DND-41 (cell line): ENCODE measurements at regions not wholly inside any gene's neighbourhood (a gene's known extent, or its start where the extent isn't known, plus 50 kb on each side); places are given as distances from the start of the nearest gene placed in this dataset.

ENCODE experiments used
- ATAC-seq: fragments of 200-7000 bp; cut with Tn5 transposase; 3 replicates; pipeline ENCODE4 v1.9.1; 2021; ENCODE audit warnings: low read depth; ENCODE audit not compliant: insufficient read depth
- DNase-seq: peaks from one replicate; pipeline ENCODE4 v3.0.0-alpha.2; 2020
- H2AFZ ChIP-seq: 2 replicates; pipeline ENCODE4 v1.6.0; 2012; ENCODE audit warnings: low read depth, low read length
- H3K27ac ChIP-seq: 2 replicates; pipeline ENCODE4 v1.5.1; 2012; ENCODE audit warnings: low read length, inconsistent platforms
- H3K27me3 ChIP-seq: fragments of 200-600 bp; sonication (generic); 2 replicates; pipeline ENCODE4 v1.6.0; 2012; ENCODE audit warnings: low read length, mild to moderate bottlenecking, inconsistent platforms; ENCODE audit not compliant: insufficient read depth, poor library complexity
- H3K36me3 ChIP-seq: 2 replicates; pipeline ENCODE4 v1.5.1; 2012; ENCODE audit warnings: low read length, inconsistent platforms; ENCODE audit not compliant: insufficient read depth
- H3K4me1 ChIP-seq: 2 replicates; pipeline ENCODE4 v1.5.1; 2012; ENCODE audit warnings: mild to moderate bottlenecking, low read length; ENCODE audit not compliant: insufficient read depth
- H3K4me2 ChIP-seq: 2 replicates; pipeline ENCODE4 v1.6.0; 2012; ENCODE audit warnings: mild to moderate bottlenecking, moderate library complexity, low read length, inconsistent platforms; ENCODE audit not compliant: insufficient read depth
- H3K4me3 ChIP-seq, 2 experiments: fragments of 200-600 bp in 1 of 2; shearing (Covaris generic) in 1 of 2; 2 replicates each; pipeline ENCODE4 v1.5.1; 2012 to 2016; ENCODE audit warnings: inconsistent platforms in 2 of 2, low read length in 2 of 2, mild to moderate bottlenecking in 2 of 2, low read depth in 1 of 2, moderate library complexity in 1 of 2
- H3K79me2 ChIP-seq: 2 replicates; pipeline ENCODE4 v1.6.0; 2012; ENCODE audit warnings: low read length, inconsistent platforms; ENCODE audit not compliant: insufficient read depth
- H3K9ac ChIP-seq: 2 replicates; pipeline ENCODE4 v1.6.0; 2012; ENCODE audit warnings: low read depth, mild to moderate bottlenecking, inconsistent platforms, low read length, moderate library complexity
- H3K9me3 ChIP-seq: 2 replicates; pipeline ENCODE4 v1.5.1; 2012; ENCODE audit warnings: low read length, moderate library complexity, mild to moderate bottlenecking, inconsistent platforms; ENCODE audit not compliant: insufficient read depth, severe bottlenecking
- H4K20me1 ChIP-seq: 2 replicates; pipeline ENCODE4 v1.6.0; 2012; ENCODE audit warnings: low read length; ENCODE audit not compliant: insufficient read depth
- EZH2 ChIP-seq: IDR thresholded peaks from 3 replicates; pipeline ENCODE4 v1.6.1; 2012; ENCODE audit warnings: borderline replicate concordance, low read depth, mild to moderate bottlenecking, moderate library complexity, low read length, inconsistent platforms; ENCODE audit not compliant: severe bottlenecking
- TF ChIP-seq, protein P1 (sequence below): IDR thresholded peaks from 2 replicates; pipeline ENCODE4 v1.5.1; 2012; ENCODE audit warnings: borderline replicate concordance, low read length, moderate library complexity, mild to moderate bottlenecking; ENCODE audit not compliant: poor library complexity, severe bottlenecking; ENCODE audit errors: extremely low read depth

GRCh38 chr22:27686534-27686933 is 115.0 kb downstream of the MN1 start:
- Histone ChIP-seq H3K36me3 (no peaks in the 10 kb centered on the region), H3K9me3 (no peaks in the 10 kb centered on the region), H3K4me2 (no peak overlapping the region), H3K27ac (no peak overlapping the region), H2AFZ (no peak overlapping the region), H3K79me2 (no peaks in the 10 kb centered on the region), H3K27me3 (peaks cover under 1% of the 10 kb centered on the region), H3K4me1 (no peaks in the 10 kb centered on the region), H3K9ac (no peak overlapping the region), H4K20me1 (0 out of 2 replicates have a peak, but pooled peaks cover 2% of the 10 kb centered on the region), H3K4me3 (no peak overlapping the region)
- no peak for TF ChIP-seq EZH2
- TF ChIP-seq, protein P1, sequence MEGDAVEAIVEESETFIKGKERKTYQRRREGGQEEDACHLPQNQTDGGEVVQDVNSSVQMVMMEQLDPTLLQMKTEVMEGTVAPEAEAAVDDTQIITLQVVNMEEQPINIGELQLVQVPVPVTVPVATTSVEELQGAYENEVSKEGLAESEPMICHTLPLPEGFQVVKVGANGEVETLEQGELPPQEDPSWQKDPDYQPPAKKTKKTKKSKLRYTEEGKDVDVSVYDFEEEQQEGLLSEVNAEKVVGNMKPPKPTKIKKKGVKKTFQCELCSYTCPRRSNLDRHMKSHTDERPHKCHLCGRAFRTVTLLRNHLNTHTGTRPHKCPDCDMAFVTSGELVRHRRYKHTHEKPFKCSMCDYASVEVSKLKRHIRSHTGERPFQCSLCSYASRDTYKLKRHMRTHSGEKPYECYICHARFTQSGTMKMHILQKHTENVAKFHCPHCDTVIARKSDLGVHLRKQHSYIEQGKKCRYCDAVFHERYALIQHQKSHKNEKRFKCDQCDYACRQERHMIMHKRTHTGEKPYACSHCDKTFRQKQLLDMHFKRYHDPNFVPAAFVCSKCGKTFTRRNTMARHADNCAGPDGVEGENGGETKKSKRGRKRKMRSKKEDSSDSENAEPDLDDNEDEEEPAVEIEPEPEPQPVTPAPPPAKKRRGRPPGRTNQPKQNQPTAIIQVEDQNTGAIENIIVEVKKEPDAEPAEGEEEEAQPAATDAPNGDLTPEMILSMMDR: no peak
- no peak for ATAC-seq
- no peak for DNase-seq

DNA sequence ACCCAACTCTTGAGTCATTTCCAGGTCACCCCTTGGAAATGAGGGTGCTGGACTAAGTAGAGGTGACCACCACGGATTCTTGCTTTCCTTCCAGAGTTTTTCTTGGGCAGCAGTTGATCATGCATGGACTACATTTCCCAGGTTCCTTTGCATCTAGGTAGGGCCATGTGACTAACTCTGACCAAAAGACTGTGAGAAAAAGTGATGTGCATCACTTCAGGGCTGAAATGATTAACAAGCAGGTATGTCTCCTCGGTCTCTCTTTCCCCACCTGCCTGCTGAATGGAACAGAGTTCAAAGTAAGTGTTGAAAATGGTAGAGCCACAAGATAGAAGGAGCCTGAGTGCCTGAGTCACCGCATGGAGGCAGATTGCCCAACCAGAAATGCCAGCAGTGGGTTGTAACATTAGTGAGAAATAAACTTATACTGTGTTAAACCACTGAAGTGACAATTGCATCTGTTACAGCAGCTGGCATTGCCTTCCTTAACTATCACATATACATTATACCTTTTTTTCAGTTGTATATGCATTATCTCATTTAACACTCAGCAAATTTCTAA is 113.5 kb downstream of the MN1 start:
- no peak for ATAC-seq
- no peak for DNase-seq
- TF ChIP-seq, protein P1: no peak
- no peak for TF ChIP-seq EZH2

DNA sequence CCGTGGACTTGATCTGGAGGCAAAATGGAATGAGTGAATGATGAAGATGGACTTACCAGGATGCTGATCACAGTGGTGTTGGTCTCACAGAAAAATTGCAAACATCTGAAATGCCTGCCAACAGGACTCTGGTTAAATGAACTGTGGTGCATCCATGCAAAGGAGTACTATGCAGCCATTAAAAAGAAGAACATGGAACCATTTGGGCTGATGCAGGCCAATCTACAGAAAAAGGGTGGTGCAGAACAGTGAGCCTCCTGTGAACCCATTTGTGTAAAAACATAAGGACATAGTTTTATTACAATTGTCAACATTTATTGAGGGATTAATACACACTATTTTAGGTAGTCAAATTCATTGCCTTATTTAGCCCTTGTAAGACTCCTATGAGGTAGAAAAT is 111.9 kb downstream of the MN1 start:
- Histone ChIP-seq H3K9me3 (no peaks in the 10 kb centered on the region), H3K36me3 (no peaks in the 10 kb centered on the region), H3K4me2 (no peak overlapping the region), H3K4me1 (no peaks in the 10 kb centered on the region), H3K79me2 (no peaks in the 10 kb centered on the region), H3K27ac (no peak overlapping the region), H3K27me3 (peaks cover 7% of the 10 kb centered on the region), H3K9ac (no peak overlapping the region), H3K4me3 (no peak overlapping the region), H4K20me1 (no peaks in the 10 kb centered on the region), H2AFZ (no peak overlapping the region)
- TF ChIP-seq EZH2: no peak
- TF ChIP-seq, protein P1: no peak
- ATAC-seq (no peak), DNase-seq (no peak)

More for the DNA sequence above, 113.5 kb downstream of the MN1 start:
- H3K9ac ChIP-seq: no peak overlapping the region
- no peaks in the 10 kb centered on the region for H3K79me2 ChIP-seq
- H3K27me3 ChIP-seq: peaks cover 7% of the 10 kb centered on the region
- H3K4me3 ChIP-seq: no peak overlapping the region
- no peak overlapping the region for H3K27ac ChIP-seq
- H4K20me1 ChIP-seq: no peaks in the 10 kb centered on the region
- no peaks in the 10 kb centered on the region for H3K4me1 ChIP-seq
- H2AFZ ChIP-seq: no peak overlapping the region
- no peak overlapping the region for H3K4me2 ChIP-seq
- no peaks in the 10 kb centered on the region for H3K36me3 ChIP-seq
- no peaks in the 10 kb centered on the region for H3K9me3 ChIP-seq
